Testis (tissue), 2 donors: ENCODE measurements at regions not wholly inside any gene's neighbourhood (a gene's known extent, or its start where the extent isn't known, plus 50 kb on each side); places are given as distances from the start of the nearest gene placed in this dataset.

Source experiments
- CTCF ChIP-seq, 3 experiments: fragments of 450-650 bp in 2 of 3; fragments of 200-600 bp in 1 of 3; sonication (generic) in 1 of 3; IDR thresholded peaks; one replicate each; pipeline ENCODE4 v1.5.1; 2016 to 2019; ENCODE audit warnings: antibody characterized with exemption in 3 of 3, mild to moderate bottlenecking in 2 of 3, moderate library complexity in 1 of 3
- POLR2A ChIP-seq: fragments of 450-650 bp; IDR thresholded peaks from one replicate; pipeline ENCODE4 v1.6.1; 2017; ENCODE audit warnings: antibody characterized with exemption, mild to moderate bottlenecking, moderate library complexity

GRCh38 chr2:2777213-2777612, 446.1 kb upstream of the MYT1L start:
- TF ChIP-seq CTCF (IDR thresholded peaks at IDR 0.05) (no peak), POLR2A (no peak)
